GM23248 (cell line): ENCODE measurements at regions not wholly inside any gene's neighbourhood (a gene's known extent, or its start where the extent isn't known, plus 50 kb on each side); places are given as distances from the start of the nearest gene placed in this dataset.

ENCODE experiments used
- DNase-seq: peaks from one replicate; pipeline ENCODE4 v3.0.0-alpha.2; 2015
- H2AFZ ChIP-seq: fragments of 200-600 bp; sonication (generic); 2 replicates; pipeline ENCODE4 v1.6.1; 2016; ENCODE audit warnings: antibody characterized with exemption
- H3F3A ChIP-seq: fragments of 200-600 bp; sonication (generic); 2 replicates; pipeline ENCODE4 v1.6.1; 2016; ENCODE audit warnings: mild to moderate bottlenecking, antibody characterized with exemption, mixed run types; ENCODE audit not compliant: insufficient read depth
- H3K27ac ChIP-seq: fragments of 200-600 bp; sonication (generic); 2 replicates; pipeline ENCODE4 v1.5.1; 2016; ENCODE audit warnings: mild to moderate bottlenecking
- H3K27me3 ChIP-seq: fragments of 200-600 bp; sonication (generic); replicated peaks from 2 replicates; pipeline ENCODE4 v1.6.1; 2016; ENCODE audit warnings: mild to moderate bottlenecking; ENCODE audit not compliant: insufficient read depth
- H3K36me3 ChIP-seq: fragments of 200-600 bp; sonication (generic); 2 replicates; pipeline ENCODE4 v1.6.1; 2016; ENCODE audit warnings: low read depth, mild to moderate bottlenecking
- H3K4me1 ChIP-seq: fragments of 200-600 bp; sonication (generic); 2 replicates; pipeline ENCODE4 v1.6.1; 2016; ENCODE audit warnings: mild to moderate bottlenecking; ENCODE audit not compliant: insufficient read depth
- H3K4me2 ChIP-seq: fragments of 200-600 bp; sonication (generic); one replicate; pipeline ENCODE4 v1.6.1; 2016; ENCODE audit warnings: mild to moderate bottlenecking; ENCODE audit not compliant: unreplicated experiment
- H3K4me3 ChIP-seq: fragments of 200-600 bp; sonication (generic); 2 replicates; pipeline ENCODE4 v1.5.1; 2016; ENCODE audit warnings: mild to moderate bottlenecking
- H3K79me2 ChIP-seq: fragments of 200-600 bp; sonication (generic); 2 replicates; pipeline ENCODE4 v1.6.1; 2016; ENCODE audit warnings: mild to moderate bottlenecking; ENCODE audit not compliant: insufficient read depth
- H3K9ac ChIP-seq: fragments of 200-600 bp; sonication (generic); 2 replicates; pipeline ENCODE4 v1.6.1; 2016; ENCODE audit warnings: mild to moderate bottlenecking
- H3K9me2 ChIP-seq: fragments of 200-600 bp; sonication (generic); 2 replicates; pipeline ENCODE4 v1.6.1; 2016; ENCODE audit warnings: mixed run types, mild to moderate bottlenecking, moderate library complexity; ENCODE audit not compliant: insufficient read depth
- H3K9me3 ChIP-seq: fragments of 200-600 bp; sonication (generic); one replicate; pipeline ENCODE4 v1.6.1; 2017; ENCODE audit warnings: low read depth
- H4K20me1 ChIP-seq: fragments of 200-600 bp; sonication (generic); 2 replicates; pipeline ENCODE4 v1.6.0; 2016; ENCODE audit not compliant: insufficient read depth
- EZH2 ChIP-seq: fragments of 200-600 bp; sonication (generic); IDR thresholded peaks from 2 replicates; pipeline ENCODE4 v1.6.1; 2018; ENCODE audit warnings: antibody characterized with exemption, mild to moderate bottlenecking; ENCODE audit not compliant: insufficient read depth, poor library complexity, severe bottlenecking
- EZH2phosphoT487 ChIP-seq: fragments of 200-600 bp; sonication (generic); IDR thresholded peaks from 2 replicates; pipeline ENCODE4 v1.6.1; 2018; ENCODE audit warnings: antibody characterized with exemption, moderate library complexity, mild to moderate bottlenecking, low read depth; ENCODE audit not compliant: insufficient read depth
- WGBS, 2 experiments: methylation state at CpG; one replicate each; pipeline ENCODE4 v1.1.6; 2015 to 2017; ENCODE audit warnings: low lambda C conversion rate in 2 of 2, low coverage in 1 of 2; ENCODE audit errors: missing lambda C conversion rate in 2 of 2; 5-methylcytosine and 5-hydroxymethylcytosine counted together
- in situ Hi-C: fragments of 300-500 bp; cut with MboI; formaldehyde crosslinking; loops from 2 replicates; pipeline ENCODE4 v1.15.0; 2020

DNA sequence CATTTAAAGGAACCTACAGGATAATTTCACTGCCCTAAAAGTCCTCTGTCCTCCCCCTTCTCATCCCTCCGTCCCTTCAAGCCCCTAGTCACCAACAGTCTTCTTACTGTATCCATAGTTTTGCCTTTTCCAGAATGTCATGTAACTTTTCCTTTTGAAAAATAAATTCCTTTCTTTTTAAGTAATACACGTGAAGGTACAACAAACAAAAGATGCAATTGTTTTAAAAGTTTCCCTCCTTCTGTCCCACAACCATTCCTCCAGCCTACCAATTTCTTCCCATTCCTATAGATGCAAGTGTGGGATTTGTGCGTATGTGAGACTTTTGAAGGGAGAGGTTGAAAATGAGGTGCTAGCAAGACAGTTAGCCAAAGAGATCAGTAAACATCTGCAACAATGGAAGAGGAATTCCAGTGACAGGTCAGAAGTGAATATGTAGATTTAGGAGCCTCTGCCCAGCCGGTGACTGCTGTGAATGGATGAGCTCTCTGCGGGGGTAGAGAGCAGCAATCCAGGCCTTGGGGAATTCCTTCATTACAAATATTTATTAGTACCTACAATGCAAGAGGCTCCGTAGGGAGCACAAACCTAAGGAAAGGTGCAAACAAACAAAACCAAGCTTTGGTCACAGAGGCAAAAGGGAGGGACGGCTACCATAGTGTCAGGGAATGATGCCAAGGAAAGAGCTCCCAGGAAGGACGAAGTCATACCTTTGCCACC lies 243.6 kb downstream of the SKIDA1 start:
- no peaks in the 10 kb centered on the region for H4K20me1 ChIP-seq
- no peaks in the 10 kb centered on the region for H3K9me2 ChIP-seq
- H3K9ac ChIP-seq = no peak overlapping the region
- H3K9me3 ChIP-seq = no peaks in the 10 kb centered on the region
- H3F3A ChIP-seq = no peaks in the 10 kb centered on the region
- H3K36me3 ChIP-seq = no peaks in the 10 kb centered on the region
- no peak overlapping the region for H3K27ac ChIP-seq
- in situ Hi-C loops = loop anchor here (25.0 kb wide), 1 partner anchor 455 kb away; no protein-coding TSS in a partner anchor
- no peak overlapping the region for H3K4me2 ChIP-seq
- no peaks in the 10 kb centered on the region for H3K27me3 ChIP-seq
- H3K4me1 ChIP-seq = no peaks in the 10 kb centered on the region
- 85 to 90% methylated on average over 8 of the region's 8 CpGs for WGBS, 2 experiments
- no peak overlapping the region for H2AFZ ChIP-seq
- no peaks in the 10 kb centered on the region for H3K79me2 ChIP-seq
- DNase-seq = no peak
- H3K4me3 ChIP-seq = no peak overlapping the region
- TF ChIP-seq EZH2phosphoT487 (no peak), EZH2 (no peak)

DNA sequence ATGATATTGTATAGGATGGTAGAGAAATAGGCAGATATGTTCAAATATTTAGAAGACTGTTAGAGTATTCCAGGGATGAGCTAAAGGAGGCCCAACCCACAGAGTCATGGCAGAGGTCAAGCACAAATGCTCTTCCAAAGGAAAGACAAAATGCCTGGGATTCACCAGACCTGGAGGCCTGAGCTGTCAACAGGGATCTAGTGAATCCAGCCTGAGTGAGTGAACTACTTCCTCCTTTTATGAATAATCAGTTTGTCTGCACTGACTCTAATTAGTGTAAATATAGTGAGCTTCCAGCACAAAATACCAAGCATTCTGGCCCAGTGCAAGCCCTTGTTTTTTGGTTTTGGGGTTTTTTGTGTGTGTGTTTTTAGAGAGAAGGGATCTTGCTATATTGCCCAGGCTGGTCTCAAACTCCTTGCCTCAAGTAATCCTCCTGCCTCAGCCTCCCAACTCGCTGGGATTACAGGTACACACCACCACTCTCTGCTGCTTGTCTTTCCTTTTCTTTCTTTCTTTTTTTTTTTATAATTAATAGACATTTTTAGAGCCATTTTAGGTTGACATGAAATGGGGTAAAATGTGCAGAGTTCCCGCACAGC lies 244.4 kb downstream of the SKIDA1 start:
- H3K79me2 ChIP-seq = no peaks in the 10 kb centered on the region
- no peaks in the 10 kb centered on the region for H3K9me3 ChIP-seq
- H3K27me3 ChIP-seq = no peaks in the 10 kb centered on the region
- H3K36me3 ChIP-seq = no peaks in the 10 kb centered on the region
- in situ Hi-C loops = loop anchor here (25.0 kb wide), 1 partner anchor 456 kb away; no protein-coding TSS in a partner anchor
- 92 to 100% methylated on average over 2 of the region's 2 CpGs for WGBS, 2 experiments
- H3F3A ChIP-seq = no peaks in the 10 kb centered on the region
- H2AFZ ChIP-seq = no peak overlapping the region
- no peaks in the 10 kb centered on the region for H4K20me1 ChIP-seq
- no peak overlapping the region for H3K4me3 ChIP-seq
- no peak overlapping the region for H3K4me2 ChIP-seq
- no peaks in the 10 kb centered on the region for H3K9me2 ChIP-seq
- H3K9ac ChIP-seq = no peak overlapping the region
- DNase-seq = no peak
- H3K27ac ChIP-seq = no peak overlapping the region
- TF ChIP-seq EZH2phosphoT487 (no peak), EZH2 (no peak)
- no peaks in the 10 kb centered on the region for H3K4me1 ChIP-seq

DNA sequence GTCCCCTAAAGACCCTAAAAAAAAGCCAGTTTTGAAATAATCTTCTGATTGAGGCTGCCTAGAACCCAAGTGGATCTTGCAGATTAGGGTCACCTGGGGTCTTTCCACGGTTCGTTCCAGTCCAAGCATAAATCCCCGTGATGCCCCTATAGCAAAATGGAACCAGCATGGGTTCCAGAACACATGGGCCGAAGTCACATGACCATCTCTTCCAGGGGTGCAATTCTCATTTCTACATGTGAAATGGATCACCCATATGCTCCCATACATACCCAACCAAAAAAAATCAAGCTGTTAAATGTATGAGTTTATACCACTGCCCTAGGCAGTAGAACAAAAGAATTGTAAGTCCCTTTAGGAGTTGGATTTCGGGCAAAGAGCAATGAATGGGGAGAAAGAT lies 245.4 kb downstream of the SKIDA1 start:
- Histone ChIP-seq H3K36me3 (no peaks in the 10 kb centered on the region), H3K9me2 (no peaks in the 10 kb centered on the region), H3K79me2 (no peaks in the 10 kb centered on the region), H3K27ac (no peak overlapping the region), H3K9me3 (no peaks in the 10 kb centered on the region), H3K9ac (no peak overlapping the region), H2AFZ (no peak overlapping the region), H3K27me3 (no peaks in the 10 kb centered on the region), H3F3A (no peaks in the 10 kb centered on the region), H3K4me1 (no peaks in the 10 kb centered on the region), H4K20me1 (no peaks in the 10 kb centered on the region), H3K4me2 (no peak overlapping the region), H3K4me3 (no peak overlapping the region)
- in situ Hi-C loops = loop anchor here (25.0 kb wide), 1 partner anchor 457 kb away; no protein-coding TSS in a partner anchor
- TF ChIP-seq EZH2phosphoT487 (no peak), EZH2 (no peak)
- DNase-seq = no peak
- 83 to 92% methylated on average over 5 of the region's 5 CpGs for WGBS, 2 experiments

DNA sequence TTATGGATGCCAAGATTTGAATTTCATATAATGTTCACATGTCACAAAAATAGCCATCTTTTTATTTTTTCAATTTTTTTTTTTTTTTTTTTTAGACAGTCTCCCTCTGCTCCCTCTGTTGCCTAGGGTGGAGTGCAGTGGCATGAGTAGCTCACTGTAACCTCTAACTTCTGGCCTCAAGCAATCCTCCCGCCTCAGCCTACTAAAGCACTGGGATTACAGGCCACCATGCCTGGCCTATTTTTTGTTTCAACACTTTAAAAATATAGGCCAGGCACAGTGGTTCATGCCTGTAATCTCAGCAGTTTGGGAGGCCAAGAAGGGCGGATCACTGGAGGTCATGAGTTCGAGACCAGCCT lies 246.3 kb downstream of the SKIDA1 start:
- in situ Hi-C loops = loop anchor here (10.0 to 25.0 kb wide), 2 partner anchors 458 to 686 kb away; no protein-coding TSS in a partner anchor
- H3K36me3 ChIP-seq = no peaks in the 10 kb centered on the region
- no peak overlapping the region for H3K9ac ChIP-seq
- no peak overlapping the region for H3K27ac ChIP-seq
- no peaks in the 10 kb centered on the region for H3F3A ChIP-seq
- H2AFZ ChIP-seq = no peak overlapping the region
- no peaks in the 10 kb centered on the region for H3K9me2 ChIP-seq
- H4K20me1 ChIP-seq = no peaks in the 10 kb centered on the region
- H3K27me3 ChIP-seq = no peaks in the 10 kb centered on the region
- no peak overlapping the region for H3K4me2 ChIP-seq
- no peaks in the 10 kb centered on the region for H3K4me1 ChIP-seq
- TF ChIP-seq EZH2 (no peak), EZH2phosphoT487 (no peak)
- H3K9me3 ChIP-seq = no peaks in the 10 kb centered on the region
- H3K79me2 ChIP-seq = no peaks in the 10 kb centered on the region
- H3K4me3 ChIP-seq = no peak overlapping the region
- DNase-seq = no peak
- WGBS, 2 experiments = 91 to 100% methylated on average over 3 of the region's 3 CpGs
